HG03175 (cell line): ENCODE measurements at regions not wholly inside any gene's neighbourhood (a gene's known extent, or its start where the extent isn't known, plus 50 kb on each side); places are given as distances from the start of the nearest gene placed in this dataset.
"Not testable (repeated sequence)": the region's sequence is repeated elsewhere in the genome, so short reads cannot be mapped to it uniquely, and the experiment has no call there.

ENCODE experiments used
- ATAC-seq: cut with Tn5 transposase; IDR thresholded peaks from one replicate; pipeline ENCODE4 v1.9.1; 2021; ENCODE audit warnings: mild to moderate bottlenecking, moderate library complexity; ENCODE audit not compliant: unreplicated experiment

GRCh38 chr4:12500409-12500808 lies 983.7 kb downstream of the RAB28 start:
- no peak for ATAC-seq

GRCh38 chr4:12499693-12500092 lies 984.4 kb downstream of the RAB28 start:
- no peak for ATAC-seq

- no peak for ATAC-seq
Measured at GRCh38 chr4:12495211-12495610, 988.9 kb downstream of the RAB28 start.

GRCh38 chr4:12492730-12493393 lies 991.3 kb downstream of the RAB28 start:
- no peak for ATAC-seq

GRCh38 chr4:12488672-12489071 lies 995.5 kb downstream of the RAB28 start:
- no peak for ATAC-seq

GRCh38 chr4:12487000-12487399 lies 997.1 kb downstream of the RAB28 start:
- ATAC-seq = no peak

- ATAC-seq = no peak
Measured at GRCh38 chr4:12472087-12472486, 1012.1 kb downstream of the RAB28 start.

- no peak for ATAC-seq
Measured at GRCh38 chr4:12471193-12471592, 1012.9 kb downstream of the RAB28 start.

GRCh38 chr4:12461576-12461975 lies 1022.6 kb downstream of the RAB28 start:
- not testable (repeated sequence) for ATAC-seq

GRCh38 chr4:12459126-12459525 lies 1025.0 kb downstream of the RAB28 start:
- ATAC-seq = no peak

- no peak for ATAC-seq
Measured at GRCh38 chr4:12458621-12459020, 1025.5 kb downstream of the RAB28 start.

- ATAC-seq = no peak
Measured at GRCh38 chr4:12452291-12452690, 1023.6 kb upstream of the HS3ST1 start.

- ATAC-seq = no peak
Measured at GRCh38 chr4:12447451-12447850, 1018.8 kb upstream of the HS3ST1 start.

- ATAC-seq = no peak
Measured at GRCh38 chr4:12446657-12447185, 1018.0 kb upstream of the HS3ST1 start.

- no peak for ATAC-seq
Measured at GRCh38 chr4:12446256-12446655, 1017.6 kb upstream of the HS3ST1 start.

- no peak for ATAC-seq
Measured at GRCh38 chr4:12445711-12446235, 1017.1 kb upstream of the HS3ST1 start.

GRCh38 chr4:12439633-12440305 lies 1011.1 kb upstream of the HS3ST1 start:
- ATAC-seq = no peak

- not testable (repeated sequence) for ATAC-seq
Measured at GRCh38 chr4:12431259-12431658, 1002.6 kb upstream of the HS3ST1 start.

GRCh38 chr4:12421364-12421763 lies 992.7 kb upstream of the HS3ST1 start:
- no peak for ATAC-seq

- ATAC-seq = no peak
Measured at GRCh38 chr4:12416755-12417154, 988.1 kb upstream of the HS3ST1 start.

GRCh38 chr4:12414181-12414812 lies 985.6 kb upstream of the HS3ST1 start:
- no peak for ATAC-seq

- no peak for ATAC-seq
Measured at GRCh38 chr4:12411072-12411471, 982.4 kb upstream of the HS3ST1 start.
